NCI-H510A treated with DMSO at 0.1 percent for 48 hours (cell line): ENCODE measurements at regions not wholly inside any gene's neighbourhood (a gene's known extent, or its start where the extent isn't known, plus 50 kb on each side); places are given as distances from the start of the nearest gene placed in this dataset.

Source experiments
- DNase-seq: peaks from one replicate; lab custom pipeline; 2025; lab: John Stamatoyannopoulos, UW

- DNase-seq, result no peak
These were observed 245.2 kb downstream of the KLF6 start for GRCh38 chr10:3539696-3540383.

- peak; percentile 5 for DNase-seq
These were observed 246.1 kb downstream of the KLF6 start for GRCh38 chr10:3538656-3539531.

GRCh38 chr10:3538291-3538655 is 246.7 kb downstream of the KLF6 start:
- peak; percentile 56 for DNase-seq

- no peak for DNase-seq
These were observed 247.5 kb downstream of the KLF6 start for GRCh38 chr10:3537518-3537917.

GRCh38 chr10:3535001-3535400 is 250.0 kb downstream of the KLF6 start:
- no peak for DNase-seq

GRCh38 chr10:3534433-3534832 is 250.6 kb downstream of the KLF6 start:
- no peak for DNase-seq

- no peak for DNase-seq
These were observed 251.7 kb downstream of the KLF6 start for GRCh38 chr10:3533296-3533695.

- no peak for DNase-seq
These were observed 252.4 kb downstream of the KLF6 start for GRCh38 chr10:3532644-3533043.

- DNase-seq, result no peak
These were observed 253.3 kb downstream of the KLF6 start for GRCh38 chr10:3531670-3532069.

- no peak for DNase-seq
These were observed 254.0 kb downstream of the KLF6 start for GRCh38 chr10:3530783-3531645.

- no peak for DNase-seq
These were observed 254.7 kb downstream of the KLF6 start for GRCh38 chr10:3530346-3530745.

GRCh38 chr10:3529691-3530090 is 255.3 kb downstream of the KLF6 start:
- no peak for DNase-seq

- DNase-seq, result no peak
These were observed 256.1 kb downstream of the KLF6 start for GRCh38 chr10:3528823-3529403.

- DNase-seq, result no peak
These were observed 256.7 kb downstream of the KLF6 start for GRCh38 chr10:3528271-3528670.

- DNase-seq, result no peak
These were observed 257.1 kb downstream of the KLF6 start for GRCh38 chr10:3527869-3528268.

- no peak for DNase-seq
These were observed 258.1 kb downstream of the KLF6 start for GRCh38 chr10:3526727-3527501.

- DNase-seq, result no peak
These were observed 259.1 kb downstream of the KLF6 start for GRCh38 chr10:3525832-3526449.

- no peak for DNase-seq
These were observed 260.7 kb downstream of the KLF6 start for GRCh38 chr10:3524086-3524960.

GRCh38 chr10:3523309-3524050 is 261.5 kb downstream of the KLF6 start:
- no peak for DNase-seq
